MM.1S (cell line): ENCODE measurements at regions not wholly inside any gene's neighbourhood (a gene's known extent, or its start where the extent isn't known, plus 50 kb on each side); places are given as distances from the start of the nearest gene placed in this dataset.

Source experiments
- EZH2 ChIP-seq: fragments of 300-600 bp; sonication (generic); optimal IDR thresholded peaks from 2 replicates; pipeline ENCODE3; 2017; ENCODE audit warnings: low read depth, mild to moderate bottlenecking, antibody characterized with exemption, low read length, mixed read lengths
- TF ChIP-seq, protein P1 (sequence below): fragments of 300-600 bp; sonication (generic); IDR thresholded peaks from 2 replicates; pipeline ENCODE4 v1.5.1; 2016; ENCODE audit warnings: antibody characterized with exemption, low read length, mixed read lengths

DNA sequence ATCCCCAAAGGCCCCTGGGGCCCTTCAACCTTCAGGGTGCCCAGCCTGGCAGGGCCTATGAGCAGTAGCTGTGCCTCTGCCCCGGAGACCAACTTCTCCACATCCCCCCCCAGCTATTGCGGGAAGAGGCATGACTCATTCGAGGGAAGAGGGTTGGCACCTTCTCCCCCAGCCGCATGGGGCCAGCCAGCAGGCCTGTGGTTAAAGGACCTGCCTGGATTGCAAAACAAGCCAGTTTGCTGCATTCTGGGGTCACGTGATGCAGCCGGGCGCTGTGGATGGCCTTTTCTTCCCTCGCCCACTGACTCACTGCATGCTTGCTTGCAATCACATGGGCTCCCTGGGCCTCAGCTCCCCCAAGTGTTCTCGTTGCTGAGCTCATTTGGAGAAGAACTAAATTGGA lies 182.5 kb downstream of the MAFB start:
- TF ChIP-seq, protein P1, sequence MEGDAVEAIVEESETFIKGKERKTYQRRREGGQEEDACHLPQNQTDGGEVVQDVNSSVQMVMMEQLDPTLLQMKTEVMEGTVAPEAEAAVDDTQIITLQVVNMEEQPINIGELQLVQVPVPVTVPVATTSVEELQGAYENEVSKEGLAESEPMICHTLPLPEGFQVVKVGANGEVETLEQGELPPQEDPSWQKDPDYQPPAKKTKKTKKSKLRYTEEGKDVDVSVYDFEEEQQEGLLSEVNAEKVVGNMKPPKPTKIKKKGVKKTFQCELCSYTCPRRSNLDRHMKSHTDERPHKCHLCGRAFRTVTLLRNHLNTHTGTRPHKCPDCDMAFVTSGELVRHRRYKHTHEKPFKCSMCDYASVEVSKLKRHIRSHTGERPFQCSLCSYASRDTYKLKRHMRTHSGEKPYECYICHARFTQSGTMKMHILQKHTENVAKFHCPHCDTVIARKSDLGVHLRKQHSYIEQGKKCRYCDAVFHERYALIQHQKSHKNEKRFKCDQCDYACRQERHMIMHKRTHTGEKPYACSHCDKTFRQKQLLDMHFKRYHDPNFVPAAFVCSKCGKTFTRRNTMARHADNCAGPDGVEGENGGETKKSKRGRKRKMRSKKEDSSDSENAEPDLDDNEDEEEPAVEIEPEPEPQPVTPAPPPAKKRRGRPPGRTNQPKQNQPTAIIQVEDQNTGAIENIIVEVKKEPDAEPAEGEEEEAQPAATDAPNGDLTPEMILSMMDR = no peak
- TF ChIP-seq EZH2 = no peak
